HepG2 (cell line): ENCODE measurements at regions not wholly inside any gene's neighbourhood (a gene's known extent, or its start where the extent isn't known, plus 50 kb on each side); places are given as distances from the start of the nearest gene placed in this dataset.

Experiments
- ARNT ChIP-seq: fragments of 450-650 bp; IDR thresholded peaks from 2 replicates; pipeline ENCODE4 v1.6.1; 2017
- CREB1 ChIP-seq, 2 experiments: fragments of 450-650 bp in 1 of 2; IDR thresholded peaks; 2 replicates each; pipeline ENCODE4 v1.6.1; 2016 to 2017; ENCODE audit warnings: control low read depth in 1 of 2, mild to moderate bottlenecking in 1 of 2, missing compliant biosample characterization in 1 of 2, missing genetic modification characterization in 1 of 2
- GZF1 ChIP-seq: sonication (generic); formaldehyde crosslinking; IDR thresholded peaks from 2 replicates; pipeline ENCODE4 v1.5.1; 2020; ENCODE audit warnings: mild to moderate bottlenecking, missing genetic modification reagents
- IKZF1 ChIP-seq: fragments of 450-650 bp; IDR thresholded peaks from 2 replicates; pipeline ENCODE4 v1.7.1; 2016
- PAF1 ChIP-seq: IDR thresholded peaks from 2 replicates; pipeline ENCODE4 v1.6.1; 2016; ENCODE audit warnings: missing genetic modification reagents, missing compliant biosample characterization
- RAD51 ChIP-seq: fragments of 450-650 bp; IDR thresholded peaks from 2 replicates; pipeline ENCODE4 v1.6.1; 2016; ENCODE audit warnings: borderline replicate concordance
- REPIN1 ChIP-seq: sonication (generic); formaldehyde crosslinking; IDR thresholded peaks from 2 replicates; pipeline ENCODE4 v1.8.0; 2022; ENCODE audit warnings: missing genetic modification reagents, low read depth, mild to moderate bottlenecking, borderline replicate concordance
- SETDB1 ChIP-seq: sonication (generic); formaldehyde crosslinking; IDR thresholded peaks from 2 replicates; pipeline ENCODE4 v1.5.1; 2020; ENCODE audit warnings: missing genetic modification reagents, mild to moderate bottlenecking, borderline replicate concordance
- STAT5B ChIP-seq: sonication (generic); formaldehyde crosslinking; IDR thresholded peaks from 2 replicates; pipeline ENCODE4 v1.4.0; 2020; ENCODE audit warnings: missing genetic modification reagents
- ZBTB42 ChIP-seq: sonication (generic); formaldehyde crosslinking; IDR thresholded peaks from 2 replicates; pipeline ENCODE4 v1.5.0; 2020; ENCODE audit warnings: mild to moderate bottlenecking, missing genetic modification reagents
- ZNF224 ChIP-seq: sonication (generic); formaldehyde crosslinking; IDR thresholded peaks from 2 replicates; pipeline ENCODE4 v1.5.0; 2020; ENCODE audit warnings: mild to moderate bottlenecking, missing genetic modification reagents
- ZNF569 ChIP-seq: sonication (generic); formaldehyde crosslinking; IDR thresholded peaks from 2 replicates; pipeline ENCODE4 v1.5.0; 2020; ENCODE audit warnings: mild to moderate bottlenecking, missing genetic modification reagents, moderate library complexity, borderline replicate concordance
- TF ChIP-seq, protein P1 (sequence below): fragments of 450-650 bp; IDR thresholded peaks from 2 replicates; pipeline ENCODE4 v1.6.1; 2016
- TF ChIP-seq, protein P2 (sequence below): sonication (generic); formaldehyde crosslinking; IDR thresholded peaks from 2 replicates; pipeline ENCODE4 v1.8.0; 2022; ENCODE audit warnings: mild to moderate bottlenecking, missing genetic modification reagents

- TF ChIP-seq, protein P1, sequence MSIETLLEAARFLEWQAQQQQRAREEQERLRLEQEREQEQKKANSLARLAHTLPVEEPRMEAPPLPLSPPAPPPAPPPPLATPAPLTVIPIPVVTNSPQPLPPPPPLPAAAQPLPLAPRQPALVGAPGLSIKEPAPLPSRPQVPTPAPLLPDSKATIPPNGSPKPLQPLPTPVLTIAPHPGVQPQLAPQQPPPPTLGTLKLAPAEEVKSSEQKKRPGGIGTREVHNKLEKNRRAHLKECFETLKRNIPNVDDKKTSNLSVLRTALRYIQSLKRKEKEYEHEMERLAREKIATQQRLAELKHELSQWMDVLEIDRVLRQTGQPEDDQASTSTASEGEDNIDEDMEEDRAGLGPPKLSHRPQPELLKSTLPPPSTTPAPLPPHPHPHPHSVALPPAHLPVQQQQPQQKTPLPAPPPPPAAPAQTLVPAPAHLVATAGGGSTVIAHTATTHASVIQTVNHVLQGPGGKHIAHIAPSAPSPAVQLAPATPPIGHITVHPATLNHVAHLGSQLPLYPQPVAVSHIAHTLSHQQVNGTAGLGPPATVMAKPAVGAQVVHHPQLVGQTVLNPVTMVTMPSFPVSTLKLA, result peak; percentile 30; the same call in 1 of the 2 replicates
- TF ChIP-seq, protein P2, sequence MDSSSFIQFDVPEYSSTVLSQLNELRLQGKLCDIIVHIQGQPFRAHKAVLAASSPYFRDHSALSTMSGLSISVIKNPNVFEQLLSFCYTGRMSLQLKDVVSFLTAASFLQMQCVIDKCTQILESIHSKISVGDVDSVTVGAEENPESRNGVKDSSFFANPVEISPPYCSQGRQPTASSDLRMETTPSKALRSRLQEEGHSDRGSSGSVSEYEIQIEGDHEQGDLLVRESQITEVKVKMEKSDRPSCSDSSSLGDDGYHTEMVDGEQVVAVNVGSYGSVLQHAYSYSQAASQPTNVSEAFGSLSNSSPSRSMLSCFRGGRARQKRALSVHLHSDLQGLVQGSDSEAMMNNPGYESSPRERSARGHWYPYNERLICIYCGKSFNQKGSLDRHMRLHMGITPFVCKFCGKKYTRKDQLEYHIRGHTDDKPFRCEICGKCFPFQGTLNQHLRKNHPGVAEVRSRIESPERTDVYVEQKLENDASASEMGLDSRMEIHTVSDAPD, result no peak
- peak; percentile 19; the same call in 1 of the 2 replicates for TF ChIP-seq ARNT
- TF ChIP-seq CREB1 (IDR thresholded peaks at IDR 0.05), result no peak
- no peak for TF ChIP-seq CREB1 (CRISPR knock-in tag; IDR thresholded peaks at IDR 0.05)
- TF ChIP-seq ZBTB42 (CRISPR knock-in tag), result no peak
- TF ChIP-seq ZNF569 (CRISPR knock-in tag), result no peak
- no peak for TF ChIP-seq GZF1 (CRISPR knock-in tag)
- TF ChIP-seq IKZF1, result 0 out of 2 replicates have a peak, but pooled peaks have one; percentile 44
- TF ChIP-seq PAF1 (CRISPR knock-in tag), result no peak
- TF ChIP-seq SETDB1 (CRISPR knock-in tag), result no peak
- no peak for TF ChIP-seq STAT5B (CRISPR knock-in tag)
- TF ChIP-seq REPIN1 (CRISPR knock-in tag), result no peak
- TF ChIP-seq ZNF224 (CRISPR knock-in tag), result no peak
- peak; percentile 40; the same call in 1 of the 2 replicates for TF ChIP-seq RAD51
These were observed 55.2 kb upstream of the NCK2 start (continued) for GRCh38 chr2:105689484-105689883.
